HG03575 (cell line): ENCODE measurements at regions not wholly inside any gene's neighbourhood (a gene's known extent, or its start where the extent isn't known, plus 50 kb on each side); places are given as distances from the start of the nearest gene placed in this dataset.
"Not testable (repeated sequence)": the region's sequence is repeated elsewhere in the genome, so short reads cannot be mapped to it uniquely, and the experiment has no call there.

Experiments
- ATAC-seq: cut with Tn5 transposase; IDR thresholded peaks from one replicate; pipeline ENCODE4 v1.9.1; 2021; ENCODE audit not compliant: unreplicated experiment, insufficient number of reproducible peaks, low FRiP score; ENCODE audit errors: extremely low read depth

- no peak for ATAC-seq
Observed at GRCh38 chr9:29981013-29981412, 2403.4 kb upstream of the ACO1 start.

GRCh38 chr9:29999645-30000044 is 2384.8 kb upstream of the ACO1 start:
- ATAC-seq, result no peak

- no peak for ATAC-seq
Observed at GRCh38 chr9:30010691-30011090, 2373.8 kb upstream of the ACO1 start.

- ATAC-seq, result no peak
Observed at GRCh38 chr9:30012622-30013021, 2371.8 kb upstream of the ACO1 start.

- ATAC-seq, result no peak
Observed at GRCh38 chr9:30015073-30015472, 2369.4 kb upstream of the ACO1 start.

GRCh38 chr9:30020161-30020560 is 2364.3 kb upstream of the ACO1 start:
- ATAC-seq, result no peak

- ATAC-seq, result no peak
Observed at GRCh38 chr9:30035761-30036160, 2348.7 kb upstream of the ACO1 start.

GRCh38 chr9:30036558-30036957 is 2347.9 kb upstream of the ACO1 start:
- no peak for ATAC-seq

- no peak for ATAC-seq
Observed at GRCh38 chr9:30039712-30040111, 2344.7 kb upstream of the ACO1 start.

GRCh38 chr9:30048396-30048795 is 2336.0 kb upstream of the ACO1 start:
- no peak for ATAC-seq

GRCh38 chr9:30058463-30058862 is 2326.0 kb upstream of the ACO1 start:
- no peak for ATAC-seq

GRCh38 chr9:30060976-30061375 is 2323.5 kb upstream of the ACO1 start:
- ATAC-seq, result no peak

GRCh38 chr9:30065888-30066287 is 2318.6 kb upstream of the ACO1 start:
- no peak for ATAC-seq

- ATAC-seq, result not testable (repeated sequence)
Observed at GRCh38 chr9:30069236-30069635, 2315.2 kb upstream of the ACO1 start.

GRCh38 chr9:30075022-30075421 is 2309.4 kb upstream of the ACO1 start:
- no peak for ATAC-seq

- ATAC-seq, result peak; percentile 91
Observed at GRCh38 chr9:30075451-30076199, 2308.8 kb upstream of the ACO1 start.

- ATAC-seq, result no peak
Observed at GRCh38 chr9:30078195-30078594, 2306.2 kb upstream of the ACO1 start.

GRCh38 chr9:30089428-30089827 is 2295.0 kb upstream of the ACO1 start:
- ATAC-seq, result no peak

- no peak for ATAC-seq
Observed at GRCh38 chr9:30103647-30104394, 2280.6 kb upstream of the ACO1 start.

GRCh38 chr9:30107134-30107533 is 2277.3 kb upstream of the ACO1 start:
- not testable (repeated sequence) for ATAC-seq
